CD14-positive monocyte (primary cell): ENCODE measurements at regions not wholly inside any gene's neighbourhood (a gene's known extent, or its start where the extent isn't known, plus 50 kb on each side); places are given as distances from the start of the nearest gene placed in this dataset.

Experiments
- DNase-seq, 3 donors: peaks; one replicate each; pipeline ENCODE4 v3.0.0-alpha.2; 2011 to 2022
- H2AFZ ChIP-seq: 2 replicates; pipeline ENCODE4 v1.6.0; 2012; ENCODE audit warnings: mild to moderate bottlenecking, low read depth, low read length, inconsistent platforms; ENCODE audit not compliant: insufficient read depth, poor library complexity, severe bottlenecking
- H3K27ac ChIP-seq, 2 donors: 1 replicate in 1 of 2; 2 replicates in 1 of 2; pipeline ENCODE4 v1.5.1; 2012 to 2013; ENCODE audit warnings: low read length in 2 of 2, control low read depth in 1 of 2, inconsistent platforms in 1 of 2, low read depth in 1 of 2, mild to moderate bottlenecking in 1 of 2
- H3K27me3 ChIP-seq, 2 donors: one replicate each; pipeline versions ENCODE4 v1.6.0 to v1.6.1; 2011 to 2013; ENCODE audit warnings: low read length in 2 of 2; ENCODE audit not compliant: control insufficient read depth in 2 of 2, insufficient read depth in 2 of 2
- H3K36me3 ChIP-seq, 2 donors: replicated peaks in 1 of 2; 1 replicate in 1 of 2; 2 replicates in 1 of 2; pipeline versions ENCODE4 v1.5.1 to v1.6.1; 2012 to 2013; ENCODE audit warnings: low read length in 2 of 2, control low read depth in 1 of 2, inconsistent platforms in 1 of 2, mild to moderate bottlenecking in 1 of 2; ENCODE audit not compliant: insufficient read depth in 2 of 2, control insufficient read depth in 1 of 2
- H3K4me1 ChIP-seq, 2 donors: 1 replicate in 1 of 2; 2 replicates in 1 of 2; pipeline versions ENCODE4 v1.5.1 to v1.6.1; 2012 to 2013; ENCODE audit warnings: low read length in 2 of 2, control low read depth in 1 of 2, inconsistent platforms in 1 of 2, mild to moderate bottlenecking in 1 of 2, moderate library complexity in 1 of 2; ENCODE audit not compliant: insufficient read depth in 2 of 2, control insufficient read depth in 1 of 2
- H3K4me2 ChIP-seq: replicated peaks from 2 replicates; pipeline ENCODE3; 2012; ENCODE audit warnings: low read length, moderate library complexity, mild to moderate bottlenecking; ENCODE audit not compliant: poor library complexity, severe bottlenecking; ENCODE audit errors: extremely low read depth
- H3K4me3 ChIP-seq, 3 experiments: fragments of 200-600 bp in 1 of 3; sonication (generic) in 1 of 3; replicated peaks in 1 of 3; 1 replicate in 2 of 3; 2 replicates in 1 of 3; pipeline ENCODE4 v1.5.1; 2011 to 2013; ENCODE audit warnings: low read length in 3 of 3, mild to moderate bottlenecking in 3 of 3, control low read depth in 2 of 3, low read depth in 2 of 3, inconsistent platforms in 1 of 3, moderate library complexity in 1 of 3
- H3K79me2 ChIP-seq: 2 replicates; pipeline ENCODE4 v1.6.0; 2012; ENCODE audit warnings: mild to moderate bottlenecking, control low read depth, inconsistent platforms, low read length, moderate library complexity; ENCODE audit not compliant: insufficient read depth
- H3K9ac ChIP-seq: 2 replicates; pipeline ENCODE4 v1.6.0; 2017; ENCODE audit warnings: low read length, mild to moderate bottlenecking; ENCODE audit not compliant: insufficient read depth, poor library complexity, severe bottlenecking
- H3K9me3 ChIP-seq, 2 donors: replicated peaks in 1 of 2; 1 replicate in 1 of 2; 2 replicates in 1 of 2; pipeline versions ENCODE4 v1.5.1 to v1.6.1; 2012 to 2013; ENCODE audit warnings: low read length in 2 of 2, control low read depth in 1 of 2; ENCODE audit not compliant: control insufficient read depth in 1 of 2, insufficient read depth in 1 of 2
- H4K20me1 ChIP-seq: 2 replicates; pipeline ENCODE4 v1.6.0; 2012; ENCODE audit warnings: mild to moderate bottlenecking, low read length, control low read depth, moderate library complexity; ENCODE audit not compliant: insufficient read depth
- H3K27ac Mint-ChIP-seq, 7 donors: one replicate each; pipeline ENCODE4 v1.8.0; 2020; ENCODE audit warnings: mild to moderate bottlenecking in 7 of 7, mixed read lengths in 7 of 7, moderate library complexity in 6 of 7, inconsistent platforms in 2 of 7
- H3K27me3 Mint-ChIP-seq, 3 donors: one replicate each; pipeline ENCODE4 v1.8.0; 2021 to 2022; ENCODE audit warnings: low read depth in 3 of 3, mild to moderate bottlenecking in 3 of 3, mixed read lengths in 3 of 3, moderate library complexity in 3 of 3, inconsistent platforms in 1 of 3
- H3K36me3 Mint-ChIP-seq, 2 donors: one replicate each; pipeline ENCODE4 v1.8.0; 2020; ENCODE audit warnings: mixed read lengths in 2 of 2, inconsistent platforms in 1 of 2, mild to moderate bottlenecking in 1 of 2
- H3K4me1 Mint-ChIP-seq: one replicate; pipeline ENCODE4 v1.8.0; 2020; ENCODE audit warnings: mild to moderate bottlenecking, mixed read lengths
- H3K4me3 Mint-ChIP-seq, 2 donors: one replicate each; pipeline ENCODE4 v1.8.0; 2020; ENCODE audit warnings: mild to moderate bottlenecking in 2 of 2, mixed read lengths in 2 of 2, moderate library complexity in 1 of 2
- H3K9me3 Mint-ChIP-seq, 7 donors: one replicate each; pipeline ENCODE4 v1.8.0; 2020 to 2022; ENCODE audit warnings: mixed read lengths in 7 of 7, mild to moderate bottlenecking in 6 of 7, moderate library complexity in 6 of 7, inconsistent platforms in 2 of 7
- CTCF ChIP-seq: fragments of 200-600 bp; IDR thresholded peaks from one replicate; pipeline ENCODE4 v1.8.0; 2022; ENCODE audit warnings: antibody characterized with exemption, mild to moderate bottlenecking
- WGBS: methylation state at CpG from one replicate; pipeline ENCODE4 v1.1.5; 2013; ENCODE audit warnings: missing lambda C conversion rate; ENCODE audit not compliant: insufficient coverage; 5-methylcytosine and 5-hydroxymethylcytosine counted together
- intact Hi-C, 2 donors: fragments of 100-400 bp; cut with micrococcal nuclease; formaldehyde crosslinking; loops; one replicate each; pipeline versions ENCODE4 v1.15.0 to v1.15.1; 2023

DNA sequence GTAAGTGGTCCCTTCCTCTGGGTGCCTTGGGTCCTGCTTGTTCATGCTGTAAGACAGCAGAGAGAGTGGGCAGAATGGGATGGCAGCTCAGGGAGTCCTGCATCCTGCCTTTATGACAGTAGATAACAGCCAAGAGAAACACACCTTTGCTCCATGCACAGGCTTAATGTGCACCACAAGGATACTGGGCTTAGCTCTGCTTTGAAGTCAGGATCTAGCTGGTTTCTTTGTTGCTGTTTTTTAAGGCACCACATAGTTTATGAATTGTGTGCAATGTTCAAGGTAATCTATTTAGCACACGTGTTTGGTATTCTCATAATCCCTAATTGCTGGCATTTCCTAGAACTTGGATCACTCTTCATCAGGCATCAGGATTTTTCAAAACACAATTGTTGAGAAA is 239.5 kb upstream of the DCN start:
- Histone ChIP-seq H3K4me2 (no peak overlapping the region), H3K27ac (no peak overlapping the region), H3K9ac (no peak overlapping the region), H3K4me1 (no peaks in the 10 kb centered on the region), H4K20me1 (no peaks in the 10 kb centered on the region), H3K4me3 (no peak overlapping the region), H2AFZ (no peak overlapping the region), H3K27me3 (no peaks in the 10 kb centered on the region), H3K9me3 (no peaks in the 10 kb centered on the region), H3K36me3 (no peaks in the 10 kb centered on the region), H3K79me2 (no peaks in the 10 kb centered on the region)
- Mint-ChIP-seq H3K27ac (no peak overlapping the region), H3K36me3 (no peaks in the 10 kb centered on the region), H3K4me1 (no peaks in the 10 kb centered on the region), H3K4me3 (no peak overlapping the region), H3K27me3 (peaks cover 0 to 2% (median 2%) of the 10 kb centered on the region in 3 donors), H3K9me3 (peaks cover 0 to 4% (median 0%) of the 10 kb centered on the region in 7 donors)
- WGBS = no CpG with 5 or more reads among the region's 1 CpG
- intact Hi-C loops = no loop called here
- no peak for DNase-seq
- TF ChIP-seq CTCF = no peak

- intact Hi-C loops = no loop called here
- H3K9me3 ChIP-seq = no peaks in the 10 kb centered on the region
- Mint-ChIP-seq H3K27me3 (peaks cover 0 to 2% (median 2%) of the 10 kb centered on the region in 3 donors), H3K27ac (no peak overlapping the region), H3K36me3 (no peaks in the 10 kb centered on the region), H3K4me3 (no peak overlapping the region), H3K9me3 (peaks cover 0 to 4% (median 0%) of the 10 kb centered on the region in 7 donors), H3K4me1 (no peaks in the 10 kb centered on the region)
- TF ChIP-seq CTCF = no peak
- DNase-seq = no peak
- no peak overlapping the region for H3K4me3 ChIP-seq
- no peaks in the 10 kb centered on the region for H3K79me2 ChIP-seq
- no peaks in the 10 kb centered on the region for H3K36me3 ChIP-seq
- H3K9ac ChIP-seq = no peak overlapping the region
- no peak overlapping the region for H3K4me2 ChIP-seq
- no peak overlapping the region for H2AFZ ChIP-seq
- H3K4me1 ChIP-seq = no peaks in the 10 kb centered on the region
- H4K20me1 ChIP-seq = no peaks in the 10 kb centered on the region
- no peak overlapping the region for H3K27ac ChIP-seq
- no peaks in the 10 kb centered on the region for H3K27me3 ChIP-seq
Observed at GRCh38 chr12:91419809-91420208, 237.2 kb upstream of the DCN start.
